WERI-Rb-1 (cell line): ENCODE measurements at regions not wholly inside any gene's neighbourhood (a gene's known extent, or its start where the extent isn't known, plus 50 kb on each side); places are given as distances from the start of the nearest gene placed in this dataset.
"Not testable (repeated sequence)": the region's sequence is repeated elsewhere in the genome, so short reads cannot be mapped to it uniquely, and the experiment has no call there.

Source experiments
- DNase-seq: peaks from one replicate; pipeline ENCODE4 v3.0.0-alpha.2; 2020
- H3K27ac ChIP-seq: fragments of 250-450 bp; sonication (Bioruptor Pico); 2 replicates; pipeline ENCODE4 v1.5.1; 2020; ENCODE audit warnings: mild to moderate bottlenecking, moderate library complexity
- H3K27me3 ChIP-seq: fragments of 250-450 bp; sonication (Bioruptor Pico); 2 replicates; pipeline ENCODE4 v1.5.1; 2021; ENCODE audit warnings: mild to moderate bottlenecking, low read depth, moderate library complexity; ENCODE audit not compliant: insufficient read depth, severe bottlenecking
- H3K36me3 ChIP-seq: fragments of 250-450 bp; sonication (Bioruptor Pico); 2 replicates; pipeline ENCODE4 v1.5.1; 2020; ENCODE audit warnings: mild to moderate bottlenecking, moderate library complexity
- H3K4me3 ChIP-seq: 2 replicates; pipeline ENCODE4 v1.5.1; 2011; ENCODE audit warnings: low read depth, mild to moderate bottlenecking, control low read depth, low read length
- H3K9me3 ChIP-seq: fragments of 250-450 bp; sonication (Bioruptor Pico); 2 replicates; pipeline ENCODE4 v1.5.1; 2021; ENCODE audit warnings: mild to moderate bottlenecking, moderate library complexity; ENCODE audit not compliant: severe bottlenecking
- TF ChIP-seq, protein P1 (sequence below): IDR thresholded peaks from 2 replicates; pipeline ENCODE4 v1.5.1; 2011; ENCODE audit warnings: low read depth, mild to moderate bottlenecking, control low read depth, inconsistent platforms, low read length

DNA sequence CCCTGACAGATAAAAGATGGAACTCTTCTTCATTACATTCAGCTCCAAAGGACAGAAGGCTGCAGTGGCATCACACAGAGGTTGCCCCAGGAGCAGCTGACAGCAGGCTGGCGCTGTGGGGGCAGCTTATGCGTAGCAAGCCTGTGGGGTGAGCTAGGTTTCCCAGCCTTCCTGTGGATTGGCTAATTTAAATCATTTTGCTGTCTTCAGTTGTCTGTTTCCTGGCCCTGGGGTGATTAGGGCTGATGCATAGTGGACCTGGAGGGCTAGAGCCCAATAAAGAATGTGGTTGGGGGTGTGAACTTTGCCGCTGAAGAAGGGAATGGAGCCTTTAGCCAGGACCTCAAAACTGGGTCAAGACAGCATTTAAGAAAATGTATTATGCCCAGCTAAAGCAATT lies 1038.0 kb downstream of the SOCS6 start:
- Histone ChIP-seq H3K9me3 (no peaks in the 10 kb centered on the region), H3K4me3 (no peak overlapping the region), H3K27ac (no peak overlapping the region), H3K27me3 (no peaks in the 10 kb centered on the region), H3K36me3 (no peaks in the 10 kb centered on the region)
- TF ChIP-seq, protein P1, sequence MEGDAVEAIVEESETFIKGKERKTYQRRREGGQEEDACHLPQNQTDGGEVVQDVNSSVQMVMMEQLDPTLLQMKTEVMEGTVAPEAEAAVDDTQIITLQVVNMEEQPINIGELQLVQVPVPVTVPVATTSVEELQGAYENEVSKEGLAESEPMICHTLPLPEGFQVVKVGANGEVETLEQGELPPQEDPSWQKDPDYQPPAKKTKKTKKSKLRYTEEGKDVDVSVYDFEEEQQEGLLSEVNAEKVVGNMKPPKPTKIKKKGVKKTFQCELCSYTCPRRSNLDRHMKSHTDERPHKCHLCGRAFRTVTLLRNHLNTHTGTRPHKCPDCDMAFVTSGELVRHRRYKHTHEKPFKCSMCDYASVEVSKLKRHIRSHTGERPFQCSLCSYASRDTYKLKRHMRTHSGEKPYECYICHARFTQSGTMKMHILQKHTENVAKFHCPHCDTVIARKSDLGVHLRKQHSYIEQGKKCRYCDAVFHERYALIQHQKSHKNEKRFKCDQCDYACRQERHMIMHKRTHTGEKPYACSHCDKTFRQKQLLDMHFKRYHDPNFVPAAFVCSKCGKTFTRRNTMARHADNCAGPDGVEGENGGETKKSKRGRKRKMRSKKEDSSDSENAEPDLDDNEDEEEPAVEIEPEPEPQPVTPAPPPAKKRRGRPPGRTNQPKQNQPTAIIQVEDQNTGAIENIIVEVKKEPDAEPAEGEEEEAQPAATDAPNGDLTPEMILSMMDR: no peak
- DNase-seq: no peak

DNA sequence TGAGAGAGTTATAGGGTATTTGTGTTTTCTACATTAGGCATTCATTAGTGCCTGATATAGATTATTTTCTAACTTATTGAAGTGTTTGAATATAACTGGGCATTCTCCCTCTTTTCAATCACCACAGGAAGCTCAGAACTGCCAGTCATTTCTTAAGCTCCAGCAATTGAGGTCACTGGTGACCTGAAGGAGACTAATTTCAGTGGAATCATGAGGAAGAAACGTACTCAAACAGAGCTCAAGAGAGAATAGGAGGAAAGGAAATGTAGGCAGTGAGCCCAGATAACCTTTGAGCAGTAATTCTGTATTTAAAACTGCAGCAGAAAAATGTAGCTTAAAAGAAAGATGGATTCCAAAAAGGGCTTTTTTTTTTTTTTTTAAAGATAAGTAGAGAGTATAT lies 1035.5 kb downstream of the SOCS6 start:
- no peak for DNase-seq
- TF ChIP-seq, protein P1: no peak
- Histone ChIP-seq H3K27ac (no peak overlapping the region), H3K4me3 (no peak overlapping the region), H3K27me3 (no peaks in the 10 kb centered on the region), H3K36me3 (no peaks in the 10 kb centered on the region), H3K9me3 (no peaks in the 10 kb centered on the region)

DNA sequence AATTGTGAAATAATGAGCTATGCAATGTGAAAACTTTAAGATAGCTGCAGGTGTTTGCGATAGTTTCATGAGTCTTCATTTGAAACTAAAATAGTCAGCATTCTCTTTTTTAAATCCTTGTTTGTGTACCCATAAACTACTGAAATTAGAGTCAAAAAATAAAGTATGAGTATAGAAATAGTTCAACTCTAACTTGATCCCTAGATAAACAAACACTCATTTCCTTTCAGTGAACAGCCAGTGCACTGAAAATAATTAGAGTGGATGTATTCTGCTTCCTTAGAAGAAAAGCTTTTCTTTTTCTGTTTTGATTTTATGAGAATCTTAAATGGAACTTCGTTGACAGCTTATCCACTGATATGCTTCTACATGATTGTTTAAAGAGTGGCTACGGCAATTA lies 1033.4 kb downstream of the SOCS6 start:
- no peak for DNase-seq
- H3K9me3 ChIP-seq: no peaks in the 10 kb centered on the region
- TF ChIP-seq, protein P1: no peak
- H3K4me3 ChIP-seq: no peak overlapping the region
- no peak overlapping the region for H3K27ac ChIP-seq
- no peaks in the 10 kb centered on the region for H3K27me3 ChIP-seq
- no peaks in the 10 kb centered on the region for H3K36me3 ChIP-seq

DNA sequence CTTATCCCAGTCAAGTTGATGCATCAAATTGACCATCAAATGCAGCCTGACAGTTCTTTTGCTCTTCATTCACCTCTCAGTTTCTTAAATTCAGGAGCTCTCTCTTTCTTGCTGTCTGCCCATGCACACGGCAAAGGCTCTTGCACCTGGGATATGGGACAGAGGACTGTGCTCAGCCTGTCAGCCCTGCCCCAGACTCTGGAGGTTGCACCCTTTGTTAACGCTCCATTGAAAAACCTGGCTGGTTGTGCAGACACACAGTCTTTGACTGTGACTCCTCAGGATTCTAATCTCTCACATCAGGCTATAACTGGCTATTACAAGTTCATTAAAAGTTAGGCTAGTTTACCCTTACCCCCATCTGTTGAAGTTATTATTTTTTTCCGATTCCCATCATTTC lies 1032.5 kb downstream of the SOCS6 start:
- TF ChIP-seq, protein P1: no peak
- H3K9me3 ChIP-seq: no peaks in the 10 kb centered on the region
- H3K4me3 ChIP-seq: no peak overlapping the region
- no peaks in the 10 kb centered on the region for H3K27me3 ChIP-seq
- no peaks in the 10 kb centered on the region for H3K36me3 ChIP-seq
- H3K27ac ChIP-seq: no peak overlapping the region
- DNase-seq: no peak

DNA sequence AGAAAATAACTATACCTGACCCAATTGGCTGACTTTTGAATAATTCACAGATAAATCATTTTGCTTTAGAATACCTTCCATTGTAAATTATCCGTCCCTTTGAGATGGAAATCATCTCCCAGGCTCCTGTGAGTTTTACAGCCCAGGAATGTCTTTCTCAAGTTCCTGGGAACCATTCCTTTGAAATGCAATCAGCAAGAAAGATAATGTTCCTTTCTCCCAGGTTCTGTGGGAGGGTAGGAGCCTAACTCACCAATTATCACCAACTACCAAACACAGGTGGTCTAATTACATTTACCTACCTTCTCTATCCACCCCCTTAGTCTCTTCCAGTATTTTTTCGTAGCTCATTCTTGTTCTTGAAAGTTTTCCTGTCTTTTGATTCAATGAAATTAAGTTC lies 1016.0 kb downstream of the SOCS6 start:
- H3K9me3 ChIP-seq: no peaks in the 10 kb centered on the region
- DNase-seq: no peak
- H3K27me3 ChIP-seq: no peaks in the 10 kb centered on the region
- no peak overlapping the region for H3K4me3 ChIP-seq
- H3K27ac ChIP-seq: no peak overlapping the region
- TF ChIP-seq, protein P1: no peak
- no peaks in the 10 kb centered on the region for H3K36me3 ChIP-seq

DNA sequence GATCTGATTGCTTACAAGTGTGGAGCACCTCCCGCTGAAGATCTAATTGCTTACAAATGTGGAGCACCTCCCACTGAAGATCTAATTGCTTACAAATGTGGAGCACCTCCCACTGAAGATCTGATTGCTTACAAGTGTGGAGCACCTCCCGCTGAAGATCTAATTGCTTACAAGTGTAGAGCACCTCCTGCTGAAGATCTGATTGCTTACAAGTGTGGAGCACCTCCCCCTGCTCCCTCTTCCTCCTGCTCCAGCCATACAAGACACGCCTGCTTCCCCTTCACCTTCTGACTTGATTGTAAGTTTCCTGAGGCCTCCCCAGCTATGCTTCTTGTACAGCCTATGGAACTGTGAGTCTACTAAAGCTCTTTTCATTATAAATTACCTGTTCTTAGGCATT lies 1014.9 kb downstream of the SOCS6 start:
- not testable (repeated sequence) for H3K9me3 ChIP-seq, H3K36me3 ChIP-seq, H3K4me3 ChIP-seq, H3K27me3 ChIP-seq, DNase-seq, H3K27ac ChIP-seq

DNA sequence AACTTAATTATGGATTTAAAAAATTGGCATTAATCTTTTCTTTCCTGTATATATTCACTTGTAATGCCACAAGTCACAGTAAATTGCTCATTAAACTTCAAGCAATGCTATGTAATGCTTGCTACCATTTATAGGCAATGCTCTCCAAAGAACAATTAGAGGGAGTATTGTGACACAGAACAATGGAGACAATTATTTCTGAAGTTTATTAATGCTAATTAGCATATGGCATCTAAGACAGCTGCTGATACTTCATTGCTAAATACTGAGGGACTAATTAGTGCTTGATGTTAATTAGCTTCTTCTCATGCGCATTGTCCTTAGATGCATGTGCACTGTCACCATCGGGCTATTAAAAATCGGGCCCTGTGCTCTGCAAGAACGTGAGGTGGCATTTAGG lies 1012.8 kb downstream of the SOCS6 start:
- Histone ChIP-seq H3K36me3 (no peaks in the 10 kb centered on the region), H3K9me3 (no peaks in the 10 kb centered on the region), H3K27me3 (no peaks in the 10 kb centered on the region), H3K4me3 (no peak overlapping the region), H3K27ac (no peak overlapping the region)
- TF ChIP-seq, protein P1: no peak
- no peak for DNase-seq

DNA sequence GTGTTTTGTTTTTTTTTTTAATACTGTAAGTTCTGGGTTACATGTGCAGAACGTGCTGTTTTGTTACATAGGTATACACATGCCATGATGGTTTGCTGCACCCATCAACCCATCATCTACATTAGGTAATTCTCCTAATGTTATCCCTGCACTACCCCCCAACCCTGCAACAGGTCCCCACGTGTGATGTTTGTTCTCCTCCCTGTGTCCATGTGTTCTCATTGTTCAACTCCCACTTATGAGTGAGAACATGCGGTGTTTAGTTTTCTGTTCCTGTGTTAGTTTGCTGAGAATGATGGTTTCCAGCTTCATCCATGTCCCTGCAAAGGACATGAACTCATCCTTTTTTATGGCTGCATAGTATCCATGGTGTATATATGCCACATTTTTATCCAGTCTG lies 1005.4 kb downstream of the SOCS6 start:
- not testable (repeated sequence) for H3K4me3 ChIP-seq, H3K27me3 ChIP-seq, DNase-seq, H3K36me3 ChIP-seq, H3K9me3 ChIP-seq, H3K27ac ChIP-seq
